Thyroid gland (tissue), 4 donors: ENCODE measurements at regions not wholly inside any gene's neighbourhood (a gene's known extent, or its start where the extent isn't known, plus 50 kb on each side); places are given as distances from the start of the nearest gene placed in this dataset.

Experiments used
- DNase-seq, 2 donors: peaks; one replicate each; pipeline ENCODE4 v3.0.0-alpha.2; 2019
- H3K27ac ChIP-seq, 3 donors: fragments of 200-600 bp; sonication (generic); 1 replicate in 2 of 3; 2 replicates in 1 of 3; pipeline ENCODE4 v1.5.1; 2016 to 2019; ENCODE audit warnings: mild to moderate bottlenecking in 1 of 3, moderate library complexity in 1 of 3
- H3K27me3 ChIP-seq: fragments of 200-600 bp; sonication (generic); one replicate; pipeline ENCODE4 v1.5.1; 2019
- H3K36me3 ChIP-seq, 2 donors: fragments of 200-600 bp; sonication (generic); one replicate each; pipeline ENCODE4 v1.5.1; 2016 to 2019
- H3K4me1 ChIP-seq, 2 donors: fragments of 200-600 bp; sonication (generic); one replicate each; pipeline ENCODE4 v1.5.1; 2017 to 2019
- H3K4me3 ChIP-seq, 3 donors: fragments of 200-600 bp; sonication (generic); replicated peaks in 1 of 3; 1 replicate in 2 of 3; 2 replicates in 1 of 3; pipeline ENCODE4 v1.5.1; 2016; ENCODE audit warnings: mild to moderate bottlenecking in 1 of 3
- H3K9me3 ChIP-seq: fragments of 200-600 bp; sonication (generic); one replicate; pipeline ENCODE4 v1.5.1; 2017
- POLR2A ChIP-seq, 2 donors: fragments of 450-650 bp; IDR thresholded peaks; one replicate each; pipeline ENCODE4 v1.6.1; 2017; ENCODE audit warnings: antibody characterized with exemption in 2 of 2, mild to moderate bottlenecking in 2 of 2, moderate library complexity in 1 of 2
- WGBS, 2 donors: methylation state at CpG; one replicate each; pipeline ENCODE4 v1.1.5; 2017; 5-methylcytosine and 5-hydroxymethylcytosine counted together
- intact Hi-C: fragments of 100-400 bp; cut with DNase I; formaldehyde crosslinking; loops from one replicate; pipeline ENCODE4 v1.15.1; 2023
- TF ChIP-seq, protein P1 (sequence below), 6 experiments: fragments of 200-600 bp in 3 of 6; fragments of 450-650 bp in 3 of 6; sonication (generic) in 3 of 6; IDR thresholded peaks; one replicate each; pipeline ENCODE4 v1.5.1; 2016 to 2019; ENCODE audit warnings: antibody characterized with exemption in 6 of 6, mild to moderate bottlenecking in 2 of 6, inconsistent platforms in 1 of 6, moderate library complexity in 1 of 6

DNA sequence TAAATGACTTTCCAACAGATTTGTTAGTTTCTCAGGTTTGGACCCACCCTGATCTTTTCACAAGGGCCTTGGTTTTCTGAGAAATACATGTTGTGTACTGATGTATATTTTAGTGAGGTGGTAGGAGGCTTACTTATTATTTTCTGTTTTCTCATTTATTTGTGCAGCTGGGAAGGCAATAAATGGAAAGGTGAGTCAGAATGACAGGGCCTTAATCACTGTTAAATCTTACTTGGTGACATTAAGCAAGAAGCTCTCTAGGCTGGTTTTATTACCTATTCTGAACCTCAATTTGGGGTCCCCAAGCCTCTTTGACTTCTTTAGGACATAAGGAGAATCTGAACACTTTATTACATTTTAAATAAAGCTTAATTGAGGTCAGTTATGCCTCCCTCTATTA, 214.0 kb upstream of the DAB2 start:
- intact Hi-C loops, result no loop called here
- Histone ChIP-seq H3K9me3 (no peaks in the 10 kb centered on the region), H3K27ac (no peak overlapping the region), H3K27me3 (no peaks in the 10 kb centered on the region), H3K4me1 (no peaks in the 10 kb centered on the region), H3K4me3 (no peak overlapping the region), H3K36me3 (no peaks in the 10 kb centered on the region)
- no peak for TF ChIP-seq POLR2A (IDR thresholded peaks at IDR 0.05)
- TF ChIP-seq, protein P1, sequence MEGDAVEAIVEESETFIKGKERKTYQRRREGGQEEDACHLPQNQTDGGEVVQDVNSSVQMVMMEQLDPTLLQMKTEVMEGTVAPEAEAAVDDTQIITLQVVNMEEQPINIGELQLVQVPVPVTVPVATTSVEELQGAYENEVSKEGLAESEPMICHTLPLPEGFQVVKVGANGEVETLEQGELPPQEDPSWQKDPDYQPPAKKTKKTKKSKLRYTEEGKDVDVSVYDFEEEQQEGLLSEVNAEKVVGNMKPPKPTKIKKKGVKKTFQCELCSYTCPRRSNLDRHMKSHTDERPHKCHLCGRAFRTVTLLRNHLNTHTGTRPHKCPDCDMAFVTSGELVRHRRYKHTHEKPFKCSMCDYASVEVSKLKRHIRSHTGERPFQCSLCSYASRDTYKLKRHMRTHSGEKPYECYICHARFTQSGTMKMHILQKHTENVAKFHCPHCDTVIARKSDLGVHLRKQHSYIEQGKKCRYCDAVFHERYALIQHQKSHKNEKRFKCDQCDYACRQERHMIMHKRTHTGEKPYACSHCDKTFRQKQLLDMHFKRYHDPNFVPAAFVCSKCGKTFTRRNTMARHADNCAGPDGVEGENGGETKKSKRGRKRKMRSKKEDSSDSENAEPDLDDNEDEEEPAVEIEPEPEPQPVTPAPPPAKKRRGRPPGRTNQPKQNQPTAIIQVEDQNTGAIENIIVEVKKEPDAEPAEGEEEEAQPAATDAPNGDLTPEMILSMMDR (IDR thresholded peaks at IDR 0.05), result no peak
- DNase-seq, result no peak

DNA sequence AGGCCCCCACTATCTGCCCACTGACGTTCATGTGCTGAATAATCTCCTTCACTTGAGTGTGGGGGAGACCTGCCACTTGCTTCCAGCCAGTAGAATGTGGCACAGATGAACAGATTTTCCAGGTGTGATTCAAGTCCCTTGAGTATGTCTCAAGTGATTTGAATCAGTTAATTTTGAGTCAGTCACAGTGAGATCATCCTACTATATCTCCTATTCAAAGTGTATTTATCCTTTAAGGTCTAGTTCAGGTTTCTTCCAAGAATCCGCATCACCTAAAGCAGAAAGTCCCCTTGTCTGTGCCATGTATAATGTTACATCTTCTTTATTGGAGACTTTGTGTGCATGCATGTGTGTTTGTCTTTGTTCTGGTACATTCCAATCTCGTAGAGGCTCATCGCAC, 208.3 kb upstream of the DAB2 start:
- Histone ChIP-seq H3K4me3 (no peak overlapping the region), H3K27me3 (no peaks in the 10 kb centered on the region), H3K36me3 (no peaks in the 10 kb centered on the region), H3K27ac (no peak overlapping the region), H3K4me1 (no peaks in the 10 kb centered on the region), H3K9me3 (no peaks in the 10 kb centered on the region)
- TF ChIP-seq, protein P1 (IDR thresholded peaks at IDR 0.05), result no peak
- no peak for TF ChIP-seq POLR2A (IDR thresholded peaks at IDR 0.05)
- intact Hi-C loops, result no loop called here
- WGBS, 2 donors, result 81 to 83% methylated on average over 4 of the region's 4 CpGs
- no peak for DNase-seq

DNA sequence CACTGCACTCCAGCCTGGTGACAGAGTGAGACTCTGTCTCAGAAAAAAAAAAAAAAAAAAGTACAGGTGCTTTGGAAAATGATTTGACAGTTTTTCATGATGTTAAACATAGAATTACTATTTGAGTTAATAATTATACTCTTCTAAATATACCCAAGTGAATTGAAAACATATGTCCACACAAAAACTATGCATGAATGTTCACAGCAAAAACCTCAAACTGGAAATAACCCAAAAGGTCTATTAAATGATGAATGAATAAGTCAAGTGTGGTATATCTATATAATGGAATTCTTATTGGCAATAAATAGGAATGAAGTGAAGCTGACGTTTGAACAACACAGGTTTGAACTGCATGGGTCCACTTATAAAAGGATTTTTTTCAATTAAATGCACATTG, 207.2 kb upstream of the DAB2 start:
- DNase-seq, result no peak
- TF ChIP-seq POLR2A (IDR thresholded peaks at IDR 0.05), result no peak
- TF ChIP-seq, protein P1 (IDR thresholded peaks at IDR 0.05), result no peak
- no peaks in the 10 kb centered on the region for H3K27me3 ChIP-seq
- H3K4me1 ChIP-seq, result no peaks in the 10 kb centered on the region
- H3K27ac ChIP-seq, result no peak overlapping the region
- H3K4me3 ChIP-seq, result no peak overlapping the region
- no peaks in the 10 kb centered on the region for H3K9me3 ChIP-seq
- H3K36me3 ChIP-seq, result no peaks in the 10 kb centered on the region
- intact Hi-C loops, result no loop called here
- WGBS, 2 donors, result 81 to 88% methylated on average over 1 of the region's 1 CpG

DNA sequence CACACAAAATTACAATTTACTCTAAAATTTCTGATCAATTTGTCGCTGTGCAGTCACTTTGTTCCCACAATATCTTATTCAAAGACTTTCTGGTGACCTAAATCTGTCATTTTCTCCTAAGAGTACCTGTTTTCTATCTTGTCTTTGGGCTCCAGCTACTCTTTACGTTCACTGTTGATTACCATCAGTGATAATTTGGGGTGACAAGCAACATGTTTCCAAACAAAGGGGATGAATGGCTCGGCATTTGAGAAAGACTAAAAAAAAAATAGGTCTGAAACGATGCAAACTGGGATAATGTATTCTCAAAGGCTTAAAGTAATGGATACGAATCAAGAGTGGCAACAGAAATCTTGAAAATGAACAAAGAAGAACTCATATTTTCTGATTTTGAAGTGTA, 205.2 kb upstream of the DAB2 start:
- no peak overlapping the region for H3K27ac ChIP-seq
- H3K4me1 ChIP-seq, result no peaks in the 10 kb centered on the region
- intact Hi-C loops, result no loop called here
- DNase-seq, result no peak
- TF ChIP-seq, protein P1 (IDR thresholded peaks at IDR 0.05), result no peak
- no peak for TF ChIP-seq POLR2A (IDR thresholded peaks at IDR 0.05)
- WGBS, 2 donors, result 85 to 87% methylated on average over 5 of the region's 5 CpGs
- no peak overlapping the region for H3K4me3 ChIP-seq
- no peaks in the 10 kb centered on the region for H3K27me3 ChIP-seq
- H3K9me3 ChIP-seq, result no peaks in the 10 kb centered on the region
- H3K36me3 ChIP-seq, result no peaks in the 10 kb centered on the region

DNA sequence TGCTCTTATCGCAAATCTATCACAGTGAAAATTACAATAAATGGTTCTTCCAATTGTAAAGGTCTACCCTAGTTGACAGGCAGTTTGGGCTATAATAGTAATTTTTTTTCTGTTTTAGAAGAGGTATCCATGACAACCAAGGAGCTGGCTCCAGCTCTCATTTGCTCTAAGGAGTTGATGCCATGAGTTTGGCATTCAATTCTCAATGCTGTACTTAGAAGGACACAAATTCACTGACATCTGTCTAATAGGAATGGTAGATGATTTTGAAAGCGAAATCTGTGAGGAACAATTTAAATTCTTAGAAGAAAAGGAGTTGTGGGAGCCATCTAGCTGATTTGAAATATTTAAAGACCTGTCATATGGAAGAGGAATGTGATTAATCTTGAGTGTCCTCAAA, 203.6 kb upstream of the DAB2 start:
- no peaks in the 10 kb centered on the region for H3K36me3 ChIP-seq
- intact Hi-C loops, result no loop called here
- H3K4me1 ChIP-seq, result no peaks in the 10 kb centered on the region
- H3K4me3 ChIP-seq, result no peak overlapping the region
- TF ChIP-seq, protein P1 (IDR thresholded peaks at IDR 0.05), result no peak
- no peak for TF ChIP-seq POLR2A (IDR thresholded peaks at IDR 0.05)
- no peaks in the 10 kb centered on the region for H3K9me3 ChIP-seq
- WGBS, 2 donors, result 86 to 92% methylated on average over 2 of the region's 2 CpGs
- DNase-seq, result no peak
- no peak overlapping the region for H3K27ac ChIP-seq
- no peaks in the 10 kb centered on the region for H3K27me3 ChIP-seq
